ENCODE measurements at regions not wholly inside any gene's neighbourhood (a gene's known extent, or its start where the extent isn't known, plus 50 kb on each side); places are given as distances from the start of the nearest gene placed in this dataset.
"Not testable (repeated sequence)": the region's sequence is repeated elsewhere in the genome, so short reads cannot be mapped to it uniquely, and the experiment has no call there.

- DNase-seq: no peak
These were observed 1014.8 kb downstream of the RAPGEF2 start for GRCh38 chr4:160117686-160118085.

GRCh38 chr4:160125576-160126287 lies 1022.9 kb downstream of the RAPGEF2 start:
- DNase-seq: not testable (repeated sequence)

DNA sequence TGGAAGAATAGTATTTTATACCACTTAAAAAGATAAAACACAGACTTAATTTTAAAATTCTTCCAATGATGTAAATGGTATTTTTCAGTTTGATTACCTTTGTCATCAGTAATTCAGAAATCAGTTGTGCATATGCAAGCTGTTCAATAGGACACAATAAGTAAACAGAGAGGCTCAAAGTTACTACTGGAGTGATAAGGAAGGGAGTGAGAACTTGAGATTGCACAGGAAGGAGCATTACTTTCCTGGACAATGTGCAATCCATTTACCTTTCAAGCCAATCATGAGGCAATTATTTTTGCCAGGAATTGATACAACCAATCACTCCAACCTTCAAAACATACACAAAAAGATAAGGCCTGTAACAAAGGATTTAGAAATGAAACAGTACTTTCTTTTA lies 1024.3 kb downstream of the RAPGEF2 start:
- no peak for DNase-seq

DNA sequence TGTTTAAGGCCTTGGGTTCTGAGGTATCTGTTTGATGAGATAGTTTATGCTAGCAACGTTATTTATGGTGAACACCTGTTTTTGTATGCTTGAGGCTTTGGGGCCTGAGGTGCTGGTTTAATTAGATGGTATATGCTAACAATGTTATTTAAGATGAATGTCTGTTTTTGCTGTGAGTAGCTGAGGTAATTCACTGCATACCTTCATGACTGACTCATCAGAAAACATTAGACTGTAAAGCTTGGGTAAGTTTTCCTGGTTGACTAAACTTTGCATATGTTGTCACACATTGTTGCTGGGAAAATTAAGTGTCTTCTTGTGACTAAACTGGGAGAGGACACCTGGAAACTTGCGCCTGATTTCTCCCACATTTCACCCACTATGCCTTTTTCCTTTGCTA lies 1026.6 kb downstream of the RAPGEF2 start:
- no peak for DNase-seq

- no peak for DNase-seq
These were observed 1033.1 kb downstream of the RAPGEF2 start for GRCh38 chr4:160136021-160136420.

DNA sequence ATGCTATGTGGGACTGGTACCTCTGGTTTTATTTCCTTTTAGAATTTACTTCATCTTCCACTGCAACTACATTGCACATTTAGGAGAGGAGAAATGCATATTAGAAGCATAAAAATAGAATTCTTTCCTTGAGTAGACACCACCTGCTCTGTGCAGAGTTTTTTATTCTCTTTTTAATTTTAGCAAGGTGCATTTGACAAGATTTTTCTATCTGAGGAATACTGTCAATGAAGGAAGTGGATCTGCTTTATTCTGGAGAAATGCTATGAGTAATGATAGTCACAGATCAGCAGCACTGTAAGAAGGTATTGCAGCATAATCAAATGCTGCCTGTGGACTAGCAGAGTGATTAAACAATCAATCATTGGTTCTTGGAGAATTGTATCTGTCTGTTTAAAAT lies 1038.3 kb downstream of the RAPGEF2 start:
- DNase-seq: no peak

GRCh38 chr4:160142579-160142978 lies 1039.7 kb downstream of the RAPGEF2 start:
- DNase-seq: no peak

DNA sequence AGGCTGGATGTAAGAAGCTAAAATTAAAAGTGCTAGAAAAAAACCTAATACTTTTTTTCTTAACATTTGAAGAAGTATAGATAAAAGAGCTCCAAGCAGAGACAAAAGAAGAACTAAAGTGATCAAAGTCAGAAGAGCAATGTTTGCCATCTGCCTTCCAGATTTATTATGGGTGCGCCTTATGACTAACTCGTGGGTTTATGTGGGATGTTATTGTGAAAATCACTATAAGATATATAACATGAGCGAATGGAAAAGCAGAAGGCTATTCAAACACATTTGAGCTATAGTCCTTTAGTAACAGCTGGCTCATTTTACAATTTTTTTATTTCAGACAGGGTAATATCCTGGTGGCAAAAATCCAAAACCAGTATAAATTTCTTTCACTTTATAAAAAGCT lies 1040.7 kb downstream of the RAPGEF2 start:
- no peak for DNase-seq

- DNase-seq: no peak
These were observed 1056.6 kb downstream of the RAPGEF2 start for GRCh38 chr4:160159457-160159856.

DNA sequence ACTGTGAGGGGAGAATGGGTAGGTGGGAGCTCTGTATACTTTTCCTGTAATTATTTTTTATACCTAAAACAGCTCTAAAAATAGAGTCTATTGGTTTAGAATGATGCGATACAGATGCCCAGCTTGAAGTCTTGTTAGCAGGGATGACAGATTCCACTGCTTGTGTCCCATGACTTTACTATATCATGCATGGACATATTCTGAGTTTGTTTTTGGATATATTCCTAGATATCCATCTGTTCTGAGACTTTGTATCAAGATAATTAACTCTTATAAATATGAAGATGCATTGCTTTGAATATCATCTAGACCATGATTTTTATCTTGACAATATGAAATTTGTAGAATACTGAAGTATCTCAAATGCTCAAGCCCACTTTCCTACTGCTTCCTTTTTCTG lies 1058.1 kb downstream of the RAPGEF2 start:
- DNase-seq: no peak

- DNase-seq: no peak
These were observed 1072.3 kb downstream of the RAPGEF2 start for GRCh38 chr4:160175064-160175643.

GRCh38 chr4:160180211-160180610 lies 1077.3 kb downstream of the RAPGEF2 start:
- no peak for DNase-seq

- no peak for DNase-seq
These were observed 1079.8 kb downstream of the RAPGEF2 start for GRCh38 chr4:160182727-160183126.

- DNase-seq: no peak
These were observed 1082.0 kb downstream of the RAPGEF2 start for GRCh38 chr4:160184884-160185283.

DNA sequence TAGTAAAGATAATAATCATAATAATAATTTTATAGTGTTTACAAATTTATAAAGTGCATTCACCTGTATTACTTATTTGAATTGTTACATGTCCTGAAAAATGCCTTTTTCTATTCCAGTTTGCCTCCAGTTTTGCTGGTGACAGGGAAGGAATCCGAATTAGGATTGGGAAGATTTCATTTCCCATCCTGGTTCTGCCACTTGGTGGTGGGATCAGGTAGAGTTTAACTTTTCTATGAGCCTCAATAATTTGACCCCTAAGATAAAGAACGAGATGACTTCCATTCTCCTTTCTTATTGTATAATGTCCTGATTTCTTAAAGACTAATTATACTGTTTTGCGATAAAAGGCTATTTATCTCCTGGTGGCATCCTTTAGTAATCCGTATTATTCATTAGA lies 1090.9 kb downstream of the RAPGEF2 start:
- DNase-seq: no peak

GRCh38 chr4:160194716-160195115 lies 1091.8 kb downstream of the RAPGEF2 start:
- no peak for DNase-seq

DNA sequence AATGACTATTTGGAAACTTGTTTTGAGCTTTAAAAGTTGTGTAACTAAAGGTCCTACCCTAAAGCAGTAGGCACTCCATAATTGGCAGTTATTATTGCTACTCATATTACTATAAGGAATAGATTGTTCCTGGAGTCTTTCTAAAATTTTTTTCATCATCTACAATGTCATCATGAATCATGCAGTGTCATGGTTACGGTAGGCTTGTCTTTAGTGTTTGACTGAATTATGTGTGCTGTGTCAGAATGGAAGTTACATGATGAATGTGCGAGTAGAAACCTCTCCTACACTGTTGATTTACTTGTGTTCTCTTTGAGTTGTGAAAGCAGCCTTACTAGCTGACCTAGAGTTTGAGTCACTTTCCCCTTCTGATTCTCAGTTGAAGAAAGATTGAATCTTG lies 1099.9 kb downstream of the RAPGEF2 start:
- no peak for DNase-seq

DNA sequence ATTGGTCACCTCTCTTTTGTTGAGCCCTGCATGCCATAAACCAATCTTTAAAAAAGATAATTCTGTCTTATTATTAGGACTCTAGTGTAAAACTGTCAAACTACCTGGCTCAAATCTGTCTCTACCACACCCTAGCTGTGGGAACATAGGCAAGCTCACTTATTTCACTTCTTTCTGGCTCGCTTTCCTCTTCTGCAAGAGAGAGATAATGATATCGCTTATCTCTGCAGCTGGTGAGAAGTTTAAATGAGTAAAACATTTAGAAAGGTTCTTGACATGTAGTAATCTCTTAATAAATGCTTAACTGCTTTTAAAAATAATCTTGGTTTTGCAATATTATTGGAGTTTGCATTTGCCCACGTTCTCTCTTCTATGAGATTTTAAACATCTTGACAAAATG lies 1109.2 kb downstream of the RAPGEF2 start:
- DNase-seq: no peak

GRCh38 chr4:160213366-160213765 lies 1110.5 kb downstream of the RAPGEF2 start:
- DNase-seq: no peak

DNA sequence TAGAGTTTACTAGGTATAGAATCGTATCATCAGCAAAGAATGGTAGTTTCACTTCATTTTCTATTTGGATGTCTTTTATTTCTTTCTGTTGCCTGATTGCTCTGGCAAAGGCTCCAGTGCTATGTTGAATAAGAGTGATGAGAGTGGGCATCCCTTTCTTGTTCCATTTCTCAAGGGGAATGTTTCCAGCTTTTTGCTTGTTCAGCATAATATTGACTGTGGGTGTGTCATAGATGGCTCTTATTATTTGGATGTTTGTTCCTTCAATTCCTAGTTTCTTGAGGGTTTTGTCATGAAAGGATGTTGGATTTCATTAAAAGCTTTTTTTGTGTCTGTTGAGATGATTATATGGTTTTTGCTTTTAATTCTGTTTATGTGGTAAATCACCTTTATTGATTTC lies 1114.5 kb downstream of the RAPGEF2 start:
- DNase-seq: no peak

DNA sequence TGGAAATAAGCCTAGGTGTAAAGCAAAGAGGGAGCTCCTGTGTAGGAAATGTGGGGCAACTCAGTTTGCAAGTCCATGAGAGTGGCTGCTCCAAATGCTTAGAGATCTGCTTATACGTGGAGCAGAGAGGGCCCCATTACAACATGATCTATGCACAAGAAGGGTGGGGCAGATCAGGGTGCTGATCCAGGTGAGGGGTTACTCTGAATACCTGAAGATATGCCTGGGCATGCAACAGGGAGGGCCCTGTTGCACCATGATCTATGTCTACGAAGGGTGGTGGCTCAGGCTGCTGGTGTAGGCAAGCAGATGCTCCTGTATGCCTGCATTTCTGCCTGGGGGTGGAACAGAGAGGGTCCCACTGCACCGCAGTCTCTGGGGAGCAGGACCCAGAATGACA lies 1121.2 kb downstream of the RAPGEF2 start:
- DNase-seq: no peak

GRCh38 chr4:160233141-160233540 lies 1130.3 kb downstream of the RAPGEF2 start:
- DNase-seq: no peak

GRCh38 chr4:160235285-160235684 lies 1132.4 kb downstream of the RAPGEF2 start:
- no peak for DNase-seq

DNA sequence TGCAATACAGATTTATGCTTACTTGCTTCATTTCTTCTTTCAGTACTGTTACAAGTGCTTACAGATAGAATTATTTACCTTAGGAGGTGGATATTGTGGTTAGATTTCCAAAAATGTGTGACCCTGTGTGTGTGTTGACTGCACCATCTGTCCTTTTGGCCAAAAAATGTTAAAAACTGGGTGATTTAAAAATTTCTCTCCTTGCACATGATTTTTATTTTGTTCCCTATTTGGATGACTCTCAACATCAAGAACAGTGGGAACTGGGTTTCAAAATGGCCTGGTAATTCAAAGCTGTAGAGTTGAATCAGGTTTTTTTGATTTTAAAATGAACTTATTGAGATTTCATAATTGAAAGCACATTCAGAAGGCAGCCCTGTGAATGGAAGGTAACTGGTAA lies 1132.9 kb downstream of the RAPGEF2 start:
- DNase-seq: no peak

GRCh38 chr4:160238790-160239189 lies 1135.9 kb downstream of the RAPGEF2 start:
- DNase-seq: no peak

Data from suppressor macrophage treated with lipopolysaccharide for 4 hours (primary cell).